H1 (cell line): ENCODE measurements at regions not wholly inside any gene's neighbourhood (a gene's known extent, or its start where the extent isn't known, plus 50 kb on each side); places are given as distances from the start of the nearest gene placed in this dataset.

Source experiments
- CTCF ChIA-PET: fragments of 300-600 bp; sonication (Branson Sonifier 250); formaldehyde crosslinking; loops from one replicate; lab custom pipeline; 2021; ENCODE audit not compliant: partially characterized antibody; lab: Charles Lee
- POLR2A ChIA-PET: fragments of 300-600 bp; sonication (Branson Sonifier 250); formaldehyde crosslinking; loops from one replicate; lab custom pipeline; 2021; ENCODE audit warnings: inconsistent platforms; ENCODE audit not compliant: partially characterized antibody; lab: Charles Lee
- DNase-seq, 2 experiments: peaks; one replicate each; pipeline versions ENCODE4 v3.0.0 to v3.0.0-alpha.2; 2010 to 2022; ENCODE audit warnings: low spot score in 2 of 2, low read depth in 1 of 2, mixed read lengths in 1 of 2
- FAIRE-seq: peaks from 2 replicates; lab custom pipeline; 2011; peaks lifted over from hg19 to GRCh38; lab: Jason Lieb, UNC
- H2AFZ ChIP-seq: 2 replicates; pipeline ENCODE4 v1.8.1; 2012; ENCODE audit warnings: low read length, inconsistent platforms
- H2AK5ac ChIP-seq: 2 replicates; pipeline ENCODE4 v1.6.1; 2013; ENCODE audit warnings: low read depth, low read length
- H2BK120ac ChIP-seq: replicated peaks from 2 replicates; pipeline ENCODE3; 2013; ENCODE audit warnings: low read depth, low read length, inconsistent platforms
- H2BK12ac ChIP-seq: 2 replicates; pipeline ENCODE4 v1.6.1; 2013; ENCODE audit warnings: low read depth, low read length
- H2BK15ac ChIP-seq: 2 replicates; pipeline ENCODE4 v1.6.1; 2013; ENCODE audit warnings: low read length
- H2BK20ac ChIP-seq: 2 replicates; pipeline ENCODE4 v1.6.1; 2013; ENCODE audit warnings: low read length
- H2BK5ac ChIP-seq: 2 replicates; pipeline ENCODE4 v1.6.1; 2013; ENCODE audit warnings: low read depth, low read length
- H3K14ac ChIP-seq: 2 replicates; pipeline ENCODE4 v1.6.1; 2013; ENCODE audit warnings: inconsistent platforms; ENCODE audit not compliant: insufficient read length
- H3K18ac ChIP-seq: 2 replicates; pipeline ENCODE4 v1.6.1; 2013; ENCODE audit warnings: low read length; ENCODE audit errors: extremely low read depth
- H3K23ac ChIP-seq: 2 replicates; pipeline ENCODE4 v1.6.1; 2013; ENCODE audit warnings: inconsistent platforms; ENCODE audit not compliant: insufficient read length
- H3K23me2 ChIP-seq: 2 replicates; pipeline ENCODE4 v1.6.1; 2013; ENCODE audit warnings: low read depth, low read length
- H3K27ac ChIP-seq: 2 replicates; pipeline ENCODE4 v1.6.1; 2011; ENCODE audit warnings: low read depth, low read length, inconsistent platforms
- H3K27me3 ChIP-seq, 4 experiments: replicated peaks in 1 of 4; 1 replicate in 1 of 4; 2 replicates in 3 of 4; pipeline versions ENCODE4 v1.6.1 to v1.8.1; 2011 to 2013; ENCODE audit warnings: low read length in 3 of 4, mild to moderate bottlenecking in 3 of 4, inconsistent platforms in 2 of 4, mixed read lengths in 2 of 4, moderate library complexity in 1 of 4; ENCODE audit not compliant: control insufficient read depth in 3 of 4, insufficient read depth in 3 of 4; ENCODE audit errors: extremely low read depth in 1 of 4
- H3K36me3 ChIP-seq, 4 experiments: 2 replicates each; pipeline versions ENCODE4 v1.6.1 to v1.8.1; 2011 to 2013; ENCODE audit warnings: mild to moderate bottlenecking in 4 of 4, low read length in 3 of 4, moderate library complexity in 2 of 4, control low read depth in 1 of 4, inconsistent platforms in 1 of 4; ENCODE audit not compliant: insufficient read depth in 4 of 4, control insufficient read depth in 2 of 4
- H3K4ac ChIP-seq: replicated peaks from 2 replicates; pipeline ENCODE3; 2013; ENCODE audit warnings: low read length, low read depth, mixed read lengths, inconsistent platforms; ENCODE audit not compliant: insufficient read length
- H3K4me1 ChIP-seq, 4 experiments: replicated peaks in 1 of 4; 1 replicate in 1 of 4; 2 replicates in 3 of 4; pipeline versions ENCODE4 v1.6.1 to v1.8.1; 2011 to 2013; ENCODE audit warnings: low read length in 3 of 4, inconsistent platforms in 2 of 4, mixed read lengths in 1 of 4; ENCODE audit not compliant: insufficient read depth in 4 of 4, control insufficient read depth in 3 of 4
- H3K4me2 ChIP-seq, 2 experiments: 2 replicates each; pipeline versions ENCODE4 v1.6.1 to v1.8.1; 2011 to 2013; ENCODE audit warnings: low read depth in 2 of 2, low read length in 2 of 2, control low read depth in 1 of 2, inconsistent platforms in 1 of 2, mild to moderate bottlenecking in 1 of 2; ENCODE audit not compliant: insufficient read depth in 1 of 2
- H3K4me3 ChIP-seq, 4 experiments: fragments of 200-600, 300-600 bp in 1 of 4; sonication (generic), shearing (Covaris generic), sonication (Bioruptor Twin) in 1 of 4; 2 replicates each; pipeline versions ENCODE4 v1.5.1 to v1.8.1; 2011 to 2016; ENCODE audit warnings: low read length in 4 of 4, low read depth in 3 of 4, control low read depth in 2 of 4, inconsistent platforms in 2 of 4, mild to moderate bottlenecking in 2 of 4, mixed read lengths in 1 of 4, moderate library complexity in 1 of 4; ENCODE audit not compliant: insufficient read depth in 2 of 4; ENCODE audit errors: extremely low read depth in 1 of 4
- H3K56ac ChIP-seq: replicated peaks from 2 replicates; pipeline ENCODE3; 2013; ENCODE audit warnings: low read depth, mild to moderate bottlenecking, mixed read lengths, low read length, inconsistent platforms; ENCODE audit not compliant: insufficient read length
- H3K79me1 ChIP-seq: 2 replicates; pipeline ENCODE4 v1.6.1; 2013; ENCODE audit warnings: low read depth, low read length, control low read depth
- H3K79me2 ChIP-seq, 2 experiments: 2 replicates each; pipeline versions ENCODE4 v1.6.1 to v1.8.1; 2012 to 2013; ENCODE audit warnings: low read length in 2 of 2, mild to moderate bottlenecking in 2 of 2, inconsistent platforms in 1 of 2; ENCODE audit not compliant: insufficient read depth in 2 of 2, control insufficient read depth in 1 of 2
- H3K9ac ChIP-seq, 4 experiments: replicated peaks in 1 of 4; 1 replicate in 1 of 4; 2 replicates in 3 of 4; pipeline versions ENCODE4 v1.6.1 to v1.8.1; 2011 to 2013; ENCODE audit warnings: low read depth in 3 of 4, low read length in 3 of 4, control low read depth in 2 of 4, mild to moderate bottlenecking in 2 of 4, moderate library complexity in 2 of 4, inconsistent platforms in 1 of 4; ENCODE audit errors: extremely low read depth in 1 of 4
- H3K9me3 ChIP-seq, 2 experiments: 2 replicates each; pipeline versions ENCODE4 v1.6.1 to v1.8.1; 2012 to 2013; ENCODE audit warnings: mild to moderate bottlenecking in 2 of 2, moderate library complexity in 2 of 2, control low read depth in 1 of 2, inconsistent platforms in 1 of 2, low read depth in 1 of 2, low read length in 1 of 2, mixed read lengths in 1 of 2; ENCODE audit not compliant: insufficient read depth in 2 of 2
- H4K20me1 ChIP-seq, 2 experiments: replicated peaks in 1 of 2; 2 replicates each; pipeline versions ENCODE3 to v1.8.1; 2011 to 2013; ENCODE audit warnings: inconsistent platforms in 2 of 2, low read length in 2 of 2, mild to moderate bottlenecking in 1 of 2; ENCODE audit not compliant: insufficient read depth in 2 of 2, control insufficient read depth in 1 of 2
- H4K5ac ChIP-seq: 2 replicates; pipeline ENCODE4 v1.6.1; 2013; ENCODE audit warnings: low read length, low read depth, mixed read lengths, inconsistent platforms; ENCODE audit not compliant: insufficient read length
- H4K8ac ChIP-seq: 2 replicates; pipeline ENCODE4 v1.8.0; 2013; ENCODE audit warnings: mild to moderate bottlenecking, moderate library complexity, low read length, inconsistent platforms; ENCODE audit not compliant: insufficient read depth; ENCODE audit errors: extremely low read depth
- H4K91ac ChIP-seq: replicated peaks from 2 replicates; pipeline ENCODE3; 2013; ENCODE audit warnings: low read length, mixed read lengths, inconsistent platforms; ENCODE audit not compliant: insufficient read length
- CEBPB ChIP-seq: IDR thresholded peaks from 2 replicates; pipeline ENCODE4 v1.6.1; 2012; ENCODE audit warnings: low read depth, low read length
- CHD1 ChIP-seq: IDR thresholded peaks from 2 replicates; pipeline ENCODE4 v1.6.1; 2012; ENCODE audit warnings: low read depth, low read length, improper control_type of control experiment
- EZH2 ChIP-seq: fragments of 200-600 bp; sonication (generic); IDR thresholded peaks from 2 replicates; pipeline ENCODE4 v1.7.1; 2012; ENCODE audit warnings: low read depth, mild to moderate bottlenecking, moderate library complexity, low read length, inconsistent platforms; ENCODE audit not compliant: severe bottlenecking
- FOSL1 ChIP-seq: IDR thresholded peaks from 2 replicates; pipeline ENCODE4 v1.6.1; 2011; ENCODE audit warnings: mild to moderate bottlenecking, low read depth, low read length, moderate library complexity; ENCODE audit not compliant: insufficient read depth
- HDAC6 ChIP-seq: IDR thresholded peaks from one replicate; pipeline ENCODE4 v1.7.1; 2012; ENCODE audit warnings: low read depth, mild to moderate bottlenecking, inconsistent platforms, low read length, moderate library complexity
- JUND ChIP-seq: IDR thresholded peaks from 2 replicates; pipeline ENCODE4 v1.6.1; 2011; ENCODE audit warnings: mild to moderate bottlenecking, improper control_type of control experiment, low read length
- PHF8 ChIP-seq: fragments of 200-600 bp; sonication (generic); conservative IDR thresholded peaks from 2 replicates; pipeline ENCODE4 v1.7.1; 2012; ENCODE audit warnings: low read depth, mild to moderate bottlenecking, inconsistent platforms, low read length, moderate library complexity
- SP2 ChIP-seq: IDR thresholded peaks from 2 replicates; pipeline ENCODE4 v1.6.1; 2012; ENCODE audit warnings: mild to moderate bottlenecking, low read length, inconsistent platforms
- TCF12 ChIP-seq: IDR thresholded peaks from 2 replicates; pipeline ENCODE4 v1.6.1; 2011; ENCODE audit warnings: low read depth, mild to moderate bottlenecking, low read length
- TEAD4 ChIP-seq: IDR thresholded peaks from 2 replicates; pipeline ENCODE4 v1.6.1; 2012; ENCODE audit warnings: low read depth, low read length, inconsistent platforms, mixed read lengths
- ZNF274 ChIP-seq: IDR thresholded peaks from 2 replicates; pipeline ENCODE4 v1.7.0; 2012; ENCODE audit warnings: low read length, borderline replicate concordance; ENCODE audit errors: extremely low read depth
- WGBS, 2 experiments: shearing (Covaris generic) in 1 of 2; methylation state at CpG; one replicate each; pipeline versions ENCODE4 v1.1.6 to v1.1.7; 2013 to 2015; ENCODE audit warnings: low lambda C conversion rate in 2 of 2, mixed read lengths in 2 of 2, inconsistent platforms in 1 of 2, low coverage in 1 of 2, missing lambda C conversion rate in 1 of 2; ENCODE audit not compliant: insufficient replicate concordance in 2 of 2, insufficient coverage in 1 of 2, insufficient read length in 1 of 2; ENCODE audit errors: extremely low coverage in 1 of 2, missing lambda C conversion rate in 1 of 2; 5-methylcytosine and 5-hydroxymethylcytosine counted together
- TF ChIP-seq, protein P1 (sequence below), 3 experiments: IDR thresholded peaks; 1 replicate in 2 of 3; 2 replicates in 1 of 3; pipeline versions ENCODE4 v1.5.1 to v1.6.1; 2011; ENCODE audit warnings: low read length in 3 of 3, mild to moderate bottlenecking in 3 of 3, inconsistent platforms in 2 of 3, low read depth in 1 of 3, moderate library complexity in 1 of 3; ENCODE audit not compliant: insufficient read depth in 1 of 3; ENCODE audit errors: control extremely low read depth in 1 of 3
- TF ChIP-seq, protein P2 (sequence below): IDR thresholded peaks from 2 replicates; pipeline ENCODE4 v1.6.1; 2011; ENCODE audit warnings: low read depth, mild to moderate bottlenecking, low read length; ENCODE audit not compliant: insufficient read depth

DNA sequence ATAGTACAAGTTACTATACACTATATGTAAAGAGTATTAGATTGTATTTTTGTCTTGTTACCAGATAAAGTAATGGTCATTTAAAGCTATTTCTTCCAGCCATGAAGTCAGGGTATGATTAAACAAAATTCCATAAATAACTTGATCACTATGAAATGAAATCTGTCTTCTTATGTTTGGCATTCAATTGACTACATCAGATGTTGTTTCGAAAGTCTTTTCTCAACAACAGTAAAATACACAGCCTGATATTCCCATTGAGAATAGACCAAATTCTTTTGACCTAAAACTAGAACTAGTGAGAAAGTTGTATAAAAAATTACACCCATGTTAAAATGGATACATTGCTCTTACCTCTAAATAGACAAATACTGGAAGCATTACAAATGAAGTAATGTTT lies 134.6 kb upstream of the ADAMTS5 start:
- DNase-seq: no peak
- Histone ChIP-seq H3K79me2 (no peaks in the 10 kb centered on the region), H3K18ac (no peak overlapping the region), H2BK12ac (no peak overlapping the region), H2BK5ac (no peak overlapping the region), H4K20me1 (no peaks in the 10 kb centered on the region), H3K23me2 (no peaks in the 10 kb centered on the region), H3K9ac (no peak overlapping the region), H3K27ac (no peak overlapping the region), H4K5ac (no peak overlapping the region), H3K23ac (no peak overlapping the region), H3K4me2 (no peak overlapping the region), H2BK15ac (no peak overlapping the region), H3K4me3 (no peak overlapping the region), H3K36me3 (no peaks in the 10 kb centered on the region; a peak in 1 of 8 replicates), H2BK20ac (no peak overlapping the region), H2AFZ (no peak overlapping the region), H3K4ac (no peak overlapping the region), H2BK120ac (no peak overlapping the region), H3K14ac (no peak overlapping the region), H3K56ac (no peak overlapping the region), H4K8ac (no peak overlapping the region), H3K79me1 (no peaks in the 10 kb centered on the region), H2AK5ac (no peak overlapping the region), H3K27me3 (no peaks in the 10 kb centered on the region), H4K91ac (no peak overlapping the region), H3K4me1 (no peaks in the 10 kb centered on the region; a peak in 1 of 7 replicates), H3K9me3 (no peaks in the 10 kb centered on the region)
- 100% methylated on average over 1 of the region's 1 CpG; no CpG with 5 or more reads in 1 of the 2 experiments for WGBS, 2 experiments
- ChIA-PET CTCF (no interaction called here), POLR2A (no interaction called here)
- FAIRE-seq: no peak
- TF ChIP-seq, protein P1, sequence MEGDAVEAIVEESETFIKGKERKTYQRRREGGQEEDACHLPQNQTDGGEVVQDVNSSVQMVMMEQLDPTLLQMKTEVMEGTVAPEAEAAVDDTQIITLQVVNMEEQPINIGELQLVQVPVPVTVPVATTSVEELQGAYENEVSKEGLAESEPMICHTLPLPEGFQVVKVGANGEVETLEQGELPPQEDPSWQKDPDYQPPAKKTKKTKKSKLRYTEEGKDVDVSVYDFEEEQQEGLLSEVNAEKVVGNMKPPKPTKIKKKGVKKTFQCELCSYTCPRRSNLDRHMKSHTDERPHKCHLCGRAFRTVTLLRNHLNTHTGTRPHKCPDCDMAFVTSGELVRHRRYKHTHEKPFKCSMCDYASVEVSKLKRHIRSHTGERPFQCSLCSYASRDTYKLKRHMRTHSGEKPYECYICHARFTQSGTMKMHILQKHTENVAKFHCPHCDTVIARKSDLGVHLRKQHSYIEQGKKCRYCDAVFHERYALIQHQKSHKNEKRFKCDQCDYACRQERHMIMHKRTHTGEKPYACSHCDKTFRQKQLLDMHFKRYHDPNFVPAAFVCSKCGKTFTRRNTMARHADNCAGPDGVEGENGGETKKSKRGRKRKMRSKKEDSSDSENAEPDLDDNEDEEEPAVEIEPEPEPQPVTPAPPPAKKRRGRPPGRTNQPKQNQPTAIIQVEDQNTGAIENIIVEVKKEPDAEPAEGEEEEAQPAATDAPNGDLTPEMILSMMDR (IDR thresholded peaks at IDR 0.05; ENCODE audit: control extremely low read depth in 1 of 3, insufficient read depth in 1 of 3, low read depth in 1 of 3, low read length in 3 of 3): no peak
- TF ChIP-seq PHF8 (no peak), JUND (no peak), FOSL1 (no peak), EZH2 (no peak), TCF12 (no peak), HDAC6 (no peak), TEAD4 (no peak), CEBPB (no peak), ZNF274 (no peak), CHD1 (no peak), SP2 (no peak)
- TF ChIP-seq, protein P2, sequence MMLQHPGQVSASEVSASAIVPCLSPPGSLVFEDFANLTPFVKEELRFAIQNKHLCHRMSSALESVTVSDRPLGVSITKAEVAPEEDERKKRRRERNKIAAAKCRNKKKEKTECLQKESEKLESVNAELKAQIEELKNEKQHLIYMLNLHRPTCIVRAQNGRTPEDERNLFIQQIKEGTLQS: no peak
